Hypothalamus (tissue), 51 donors: ENCODE measurements at regions not wholly inside any gene's neighbourhood (a gene's known extent, or its start where the extent isn't known, plus 50 kb on each side); places are given as distances from the start of the nearest gene placed in this dataset.
"Not testable (repeated sequence)": the region's sequence is repeated elsewhere in the genome, so short reads cannot be mapped to it uniquely, and the experiment has no call there.

Experiments used
- DNase-seq, 51 donors: peaks; one replicate each; lab custom pipeline; 2025; lab: John Stamatoyannopoulos, UW

DNA sequence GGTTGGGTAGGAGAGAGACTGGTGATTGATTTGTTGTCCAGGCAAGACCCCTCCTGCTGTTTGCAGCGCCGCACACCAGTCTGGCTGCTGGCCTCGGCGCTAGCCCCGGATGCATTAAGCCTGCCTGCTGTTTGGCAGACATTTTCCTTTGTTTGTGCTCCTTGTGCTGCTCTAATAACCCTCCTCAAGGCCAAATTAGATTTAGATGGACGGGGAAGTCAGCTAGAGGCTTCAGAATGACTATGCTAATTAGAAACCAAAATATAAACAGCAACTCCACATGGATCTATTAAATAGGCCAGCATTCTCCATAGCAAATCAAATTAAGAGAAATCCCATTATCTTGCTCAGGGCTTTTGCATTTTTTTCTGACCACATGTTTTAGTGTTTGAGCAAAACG is 445.2 kb downstream of the SQOR start:
- DNase-seq, result peak in 8 of 51 donors; percentile 1 to 12 (median 3)

DNA sequence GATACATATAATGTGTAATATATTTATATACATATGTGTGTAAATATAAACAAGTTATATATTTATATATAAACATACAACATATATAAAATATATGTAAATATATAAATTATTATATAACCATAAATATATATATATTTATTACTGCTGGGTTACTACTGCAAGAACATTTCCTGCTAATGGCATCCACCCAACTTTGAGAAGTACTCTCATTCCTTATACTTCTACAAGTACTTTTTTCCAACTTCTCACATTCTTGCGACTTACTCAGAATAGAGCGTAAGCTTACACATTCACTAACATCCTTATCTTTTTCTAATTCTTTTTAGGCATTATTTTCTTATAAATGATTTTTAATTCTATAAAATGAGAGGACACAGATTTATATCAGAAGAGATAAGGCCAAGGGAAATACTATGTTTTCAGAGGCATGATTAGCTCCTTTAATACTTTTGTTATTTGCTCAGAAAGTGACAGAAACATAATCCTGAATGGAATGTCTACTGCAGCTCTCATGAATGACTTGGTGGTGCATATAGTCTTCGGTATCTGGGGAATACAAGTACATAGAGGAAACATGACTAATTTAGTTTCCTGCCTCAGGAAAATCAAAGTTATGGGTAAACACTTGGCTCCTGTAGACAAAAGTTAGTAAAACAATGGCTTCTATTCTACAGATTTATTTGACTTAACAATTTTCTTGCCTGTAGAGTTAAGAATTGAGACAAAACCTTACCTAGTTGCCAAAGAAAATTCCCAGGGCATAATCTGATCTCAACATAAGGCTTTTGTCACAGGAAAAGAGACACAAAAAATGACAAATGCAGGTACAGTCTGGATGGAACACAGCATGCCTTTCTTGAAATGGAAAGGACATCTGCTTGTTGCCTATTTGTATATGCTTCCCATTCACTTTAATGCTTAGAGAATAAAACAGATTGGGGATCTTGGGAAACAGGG is 453.9 kb downstream of the SQOR start:
- DNase-seq, result no peak

DNA sequence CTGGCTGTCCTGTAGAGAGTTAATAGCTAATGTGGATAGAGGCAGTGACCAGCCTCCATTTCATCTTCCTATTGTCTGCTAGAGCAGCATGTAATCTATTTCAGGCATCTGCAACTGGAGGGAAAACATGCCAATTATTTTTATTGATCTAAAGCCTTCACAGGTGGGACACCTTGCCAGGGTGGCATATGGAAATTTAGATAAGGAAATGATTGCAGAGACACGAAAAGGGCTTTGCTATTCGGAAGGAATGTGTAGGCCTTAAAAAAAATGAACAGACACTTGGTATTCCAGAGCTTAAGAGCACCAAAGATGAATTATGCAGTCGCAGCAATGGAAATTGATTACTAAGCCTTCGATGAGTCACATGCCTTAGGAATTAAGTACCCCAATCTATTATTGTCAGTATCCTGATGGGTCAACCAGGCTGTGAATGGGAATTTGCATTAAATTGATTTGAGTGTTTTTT is 454.7 kb downstream of the SQOR start:
- no peak for DNase-seq

DNA sequence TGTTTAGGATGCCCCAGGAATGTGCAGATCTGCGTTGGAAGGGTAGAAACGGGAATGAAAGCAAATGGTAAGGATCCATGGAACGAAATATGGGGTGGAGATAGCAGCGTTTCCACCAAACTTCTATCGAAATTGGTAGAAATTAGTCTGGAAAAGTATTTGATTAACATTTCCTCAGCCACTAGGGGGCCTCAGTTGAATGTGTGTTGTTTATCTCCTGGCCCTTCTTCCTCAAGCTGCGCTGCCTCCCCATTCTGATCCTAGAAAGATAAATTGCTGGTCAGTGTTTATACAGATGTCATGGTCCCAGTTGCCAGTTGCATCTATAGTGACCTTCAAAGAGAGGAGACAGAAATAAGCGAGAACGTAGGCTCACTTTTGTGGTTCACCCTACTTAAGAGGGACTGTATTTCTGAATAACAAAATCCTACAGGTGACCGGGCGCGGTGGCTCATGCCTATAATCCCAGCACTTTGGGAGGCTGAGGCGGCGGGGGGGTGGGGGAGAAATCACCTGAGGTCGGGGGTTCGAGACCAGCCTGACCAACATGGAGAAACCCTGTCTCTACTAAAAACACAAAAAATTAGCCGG is 457.1 kb downstream of the SQOR start:
- DNase-seq, result peak in 5 of 51 donors; percentile 2 to 47 (median 8)

DNA sequence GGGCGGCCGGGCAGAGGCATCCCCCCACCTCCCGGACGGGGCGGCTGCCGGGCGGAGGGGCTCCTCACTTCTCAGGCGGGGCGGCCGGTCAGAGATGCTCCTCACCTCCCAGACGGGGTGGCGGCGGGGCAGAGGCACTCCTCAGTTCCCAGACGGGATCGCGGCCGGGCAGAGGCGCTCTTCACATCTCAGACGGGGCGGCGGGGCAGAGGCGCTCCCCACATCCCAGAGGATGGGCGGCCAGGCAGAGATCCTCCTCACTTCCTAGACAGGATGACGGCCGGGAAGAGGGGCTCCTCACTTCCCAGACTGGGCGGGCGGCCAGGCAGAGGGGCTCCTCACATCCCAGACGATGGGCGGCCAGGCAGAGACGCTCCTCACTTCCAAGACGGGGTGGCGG is 463.2 kb downstream of the SQOR start:
- DNase-seq, result not testable (repeated sequence)

DNA sequence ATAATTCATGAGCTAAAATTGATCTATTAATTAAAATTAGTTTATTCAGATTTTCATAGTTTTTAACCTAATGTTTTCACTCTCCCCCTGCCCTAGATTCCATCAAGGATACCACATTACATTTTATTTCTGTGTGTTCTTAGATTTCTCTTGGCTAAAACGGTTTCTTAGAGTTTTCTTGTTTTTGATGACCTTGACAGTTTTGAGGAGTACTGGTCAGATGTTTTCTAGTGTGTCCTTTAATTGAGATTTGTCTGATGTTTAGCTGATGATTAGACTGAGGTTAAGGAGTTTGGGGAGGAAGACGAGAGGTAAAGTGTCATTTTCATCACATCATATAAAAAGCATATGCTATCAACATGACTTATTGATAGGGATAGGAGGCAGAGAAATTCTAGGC is 475.9 kb downstream of the SQOR start:
- no peak for DNase-seq

DNA sequence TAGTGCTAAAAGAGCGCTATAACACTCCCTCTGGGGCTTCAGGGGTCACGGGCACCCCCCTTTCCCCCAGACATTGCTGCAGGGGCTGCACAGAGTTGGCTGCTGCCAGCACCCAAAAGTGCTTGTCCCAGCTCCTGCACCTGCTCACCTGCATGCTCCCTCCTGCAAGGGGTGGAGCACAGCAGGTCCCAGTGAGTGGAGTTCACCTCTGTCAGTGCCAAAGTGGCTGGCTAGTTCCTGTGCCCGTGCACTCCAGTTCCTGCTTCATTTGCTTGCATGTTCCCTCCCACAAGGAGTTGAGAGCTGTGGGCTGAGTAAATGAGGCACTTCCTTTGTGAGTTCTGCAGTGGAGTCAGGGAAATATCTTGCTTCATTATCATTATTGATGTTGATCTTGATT is 476.9 kb downstream of the SQOR start:
- no peak for DNase-seq

DNA sequence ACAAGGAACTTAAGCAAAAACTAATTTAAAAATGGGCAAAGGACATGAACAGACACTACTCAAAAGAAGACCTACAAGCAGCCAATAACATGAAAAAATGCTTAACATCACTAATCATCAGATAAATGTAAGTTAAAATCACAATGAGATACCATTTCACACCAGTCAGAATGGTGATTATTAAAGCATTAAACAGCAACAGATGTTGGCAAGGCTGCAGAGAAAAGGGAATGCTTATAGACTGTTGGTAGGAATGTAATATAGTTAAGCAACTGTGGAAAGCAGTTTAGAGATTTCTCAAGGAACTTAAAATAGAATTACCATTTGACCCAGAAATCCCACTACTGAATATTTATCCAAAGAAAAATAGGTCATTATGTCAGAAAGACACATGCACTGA is 482.2 kb downstream of the SQOR start:
- DNase-seq, result no peak

DNA sequence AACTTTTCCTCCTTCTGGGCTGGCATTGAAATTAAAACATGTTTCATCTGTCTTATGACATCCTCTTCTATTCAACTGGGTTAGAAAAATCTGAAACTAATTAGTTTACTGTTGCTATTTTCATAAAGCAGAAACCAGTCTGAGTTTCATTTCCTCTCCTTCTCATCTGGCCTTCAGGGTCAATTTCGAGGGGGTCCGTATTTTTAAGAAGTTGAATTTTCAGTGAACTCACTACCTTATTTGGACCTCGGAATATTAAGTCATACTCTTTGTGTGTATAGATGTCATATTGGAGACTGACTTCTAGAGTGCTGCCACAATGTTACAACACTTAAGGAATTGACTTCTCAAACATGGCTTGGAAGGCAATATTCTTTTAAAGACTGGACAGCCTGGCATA is 485.9 kb downstream of the SQOR start:
- no peak for DNase-seq

DNA sequence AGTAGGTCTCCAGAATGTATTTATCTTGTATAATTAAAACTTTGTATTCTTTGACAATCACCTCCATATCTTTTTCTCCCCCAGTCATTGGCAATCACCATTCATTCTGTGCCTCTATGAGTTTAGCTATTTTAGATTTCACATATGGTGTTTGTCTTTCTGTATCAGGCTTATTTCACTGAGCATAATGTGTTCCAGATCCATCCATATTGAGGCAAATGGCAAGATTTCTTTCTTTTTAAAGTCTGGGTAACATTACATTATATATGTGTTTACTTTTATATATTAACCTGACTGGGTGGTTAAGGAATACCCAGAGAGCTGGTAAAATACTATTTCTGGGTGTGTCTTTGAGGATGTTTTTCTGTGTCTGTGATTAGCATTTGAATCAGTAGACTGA is 486.6 kb downstream of the SQOR start:
- DNase-seq, result no peak

DNA sequence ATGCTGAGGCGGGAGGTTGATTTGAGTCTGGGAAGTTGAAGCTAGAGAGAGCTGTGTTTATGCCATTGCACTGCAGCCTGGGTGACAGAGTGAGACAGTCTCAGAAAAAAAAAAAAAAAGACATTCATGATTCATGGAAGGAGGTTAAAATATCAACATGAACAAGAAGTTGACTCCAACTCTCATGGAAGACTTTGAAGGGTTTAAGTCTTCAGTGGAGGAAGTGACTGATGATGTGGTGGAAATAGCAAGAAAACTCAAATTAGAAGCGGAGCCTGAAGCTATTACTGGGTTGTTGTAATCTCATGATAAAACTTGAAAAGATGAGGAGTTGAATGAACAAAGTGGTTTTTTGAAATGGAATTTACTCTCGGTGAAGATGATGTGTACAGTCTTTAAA is 491.8 kb downstream of the SQOR start:
- DNase-seq, result no peak

DNA sequence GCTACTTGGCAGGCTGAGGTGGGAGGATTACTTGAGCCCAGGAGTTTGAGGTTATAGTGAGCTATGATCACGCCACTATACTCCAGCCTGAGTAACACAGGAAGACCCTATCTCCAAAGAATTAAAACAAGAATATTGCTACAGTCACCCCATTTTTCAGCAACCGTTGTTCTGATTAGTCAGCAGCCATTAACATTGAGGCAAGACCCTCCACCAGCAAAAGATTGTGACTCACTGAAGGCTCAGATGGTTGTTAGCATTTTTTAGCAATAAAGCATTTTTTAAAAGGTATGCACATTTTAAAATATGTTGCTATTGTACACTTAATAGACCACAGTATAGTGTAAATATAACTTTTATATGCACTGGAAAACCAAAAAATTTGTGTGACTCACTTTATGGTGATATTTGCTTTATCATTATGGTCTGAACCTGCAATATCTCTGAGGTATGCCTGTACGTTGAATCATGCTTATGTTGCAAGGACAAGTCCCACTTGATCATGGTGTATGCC is 492.6 kb downstream of the SQOR start:
- no peak for DNase-seq

DNA sequence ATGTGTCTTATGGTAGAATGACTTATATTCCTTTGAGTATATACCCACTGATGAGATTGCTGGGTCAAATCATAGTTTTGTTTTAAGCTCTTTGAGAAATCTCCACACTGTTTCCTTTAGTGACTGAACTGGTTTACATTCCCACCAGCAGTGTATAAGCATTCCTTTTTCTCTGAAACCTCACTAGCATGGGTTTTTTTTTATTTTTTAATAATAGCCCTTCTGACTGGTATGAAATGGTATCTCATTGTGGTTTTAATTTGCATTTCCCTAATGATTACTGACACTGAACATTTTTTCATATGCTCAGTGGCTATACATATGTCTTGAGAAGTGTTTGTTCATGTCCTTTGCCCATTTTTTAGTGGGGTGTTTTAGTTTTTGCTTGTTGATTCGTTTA is 494.3 kb downstream of the SQOR start:
- DNase-seq, result no peak

DNA sequence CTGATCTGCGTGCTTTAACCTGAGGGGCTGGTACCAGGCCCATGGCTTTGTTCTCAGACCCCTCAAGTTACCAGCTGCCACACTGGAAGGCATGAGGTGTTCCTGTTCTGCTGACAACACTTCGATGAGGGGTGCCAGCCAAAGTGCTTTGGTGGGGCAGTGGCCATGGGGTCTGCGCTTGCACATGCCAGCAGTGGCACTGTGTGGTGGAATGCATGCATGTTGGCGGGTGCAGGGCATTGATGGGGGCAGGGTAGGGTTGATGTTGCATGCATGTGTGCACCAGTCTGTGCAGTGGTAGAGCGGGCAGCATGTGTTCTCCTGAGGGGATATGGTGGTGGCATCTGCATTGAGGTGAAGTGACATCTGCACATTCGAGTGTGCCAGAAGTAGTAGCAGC is 497.0 kb downstream of the SQOR start:
- DNase-seq, result no peak

DNA sequence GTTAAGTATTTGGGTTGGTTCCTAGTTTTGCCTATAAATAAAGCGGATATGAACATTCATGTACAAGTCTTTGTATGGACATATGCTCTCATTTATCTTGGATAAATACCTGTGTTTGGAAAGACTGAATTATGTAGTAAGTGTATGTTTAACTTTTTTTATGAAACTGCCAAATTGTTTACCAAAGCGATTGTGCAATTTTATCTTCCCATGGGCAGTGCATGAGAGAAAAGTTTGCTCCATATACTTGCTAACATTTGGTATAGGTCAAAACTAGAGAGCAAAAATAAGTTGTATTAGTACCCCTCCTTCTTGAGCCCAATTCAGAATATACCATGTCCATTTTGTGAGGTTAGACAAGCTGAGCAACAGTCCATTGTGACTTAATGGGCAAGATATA is 502.6 kb downstream of the SQOR start:
- DNase-seq, result no peak

DNA sequence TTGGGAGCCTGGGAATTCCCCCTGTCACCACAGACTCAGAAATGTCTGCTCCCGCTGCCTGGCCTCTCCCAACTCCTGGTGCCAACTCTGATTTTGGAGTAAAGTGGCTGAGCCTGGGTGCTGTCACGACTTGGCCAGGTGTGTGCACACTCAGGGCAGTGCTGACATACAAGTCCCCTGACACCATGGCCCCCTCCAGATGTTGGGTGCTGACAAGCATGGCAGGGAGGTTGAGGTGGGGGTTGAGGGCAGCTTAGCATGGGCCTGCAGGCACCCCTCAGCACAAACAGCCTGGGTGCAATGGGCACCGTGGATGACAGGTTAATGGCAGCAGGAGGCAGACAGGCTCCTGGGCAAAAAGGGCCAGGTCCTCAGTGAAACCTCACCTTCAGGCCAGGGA is 511.2 kb downstream of the SQOR start:
- DNase-seq, result no peak

DNA sequence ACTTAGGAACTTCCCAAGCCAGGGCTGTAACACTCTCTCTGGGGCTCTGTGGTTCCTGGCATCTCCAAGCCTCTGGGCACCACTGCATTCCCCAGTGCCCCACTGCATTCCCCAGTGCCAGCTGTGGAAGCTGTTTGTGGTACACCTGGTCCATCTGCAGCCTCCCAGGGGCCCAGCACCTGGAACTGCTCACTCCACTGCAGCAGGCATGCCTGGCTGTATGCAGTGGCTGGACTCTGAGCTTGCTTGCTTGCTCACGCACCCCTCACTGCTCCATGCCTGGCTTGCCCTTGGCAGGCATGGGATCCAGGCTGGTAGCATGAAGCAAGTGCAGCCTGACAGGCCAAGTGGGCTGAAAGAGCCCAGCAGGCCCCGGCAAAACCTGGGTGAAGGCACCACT is 512.1 kb downstream of the SQOR start:
- no peak for DNase-seq

DNA sequence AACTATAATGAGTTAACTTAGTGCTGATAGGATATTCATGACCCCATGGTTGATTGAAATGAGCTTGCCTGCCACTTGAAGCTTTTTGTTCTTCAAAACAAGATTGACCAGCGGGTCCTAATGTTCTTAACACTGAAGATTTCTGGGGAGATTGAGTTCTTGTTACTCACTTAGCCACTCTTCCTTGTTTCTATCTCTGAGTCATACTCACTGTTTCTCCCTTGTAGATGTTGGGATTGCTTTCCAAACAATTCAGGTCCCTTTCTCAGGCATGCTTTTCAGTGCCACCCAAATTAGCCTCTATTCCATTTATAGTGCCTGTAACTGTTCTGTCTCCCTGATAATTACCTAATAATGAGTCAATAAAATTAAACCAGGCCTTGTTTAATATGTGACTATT is 517.0 kb downstream of the SQOR start:
- DNase-seq, result no peak

DNA sequence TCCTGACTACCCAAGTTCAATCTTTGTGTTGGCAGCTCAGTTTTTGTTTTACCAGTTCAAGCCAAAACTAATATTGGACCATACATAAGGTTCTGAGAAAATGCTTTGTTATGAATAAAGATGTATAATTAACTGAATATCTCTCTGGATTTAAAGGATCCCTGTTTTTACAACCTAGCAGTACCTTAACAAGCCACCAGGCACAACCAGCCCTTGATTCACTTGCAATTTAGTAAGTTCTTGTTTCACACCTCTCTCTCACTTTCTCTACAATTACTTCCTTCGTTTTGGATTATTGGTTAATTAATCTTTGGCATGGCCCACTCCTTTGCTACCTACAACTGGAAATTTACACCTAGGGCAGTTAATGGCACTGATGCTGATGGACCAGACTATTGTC is 531.9 kb downstream of the SQOR start:
- no peak for DNase-seq

DNA sequence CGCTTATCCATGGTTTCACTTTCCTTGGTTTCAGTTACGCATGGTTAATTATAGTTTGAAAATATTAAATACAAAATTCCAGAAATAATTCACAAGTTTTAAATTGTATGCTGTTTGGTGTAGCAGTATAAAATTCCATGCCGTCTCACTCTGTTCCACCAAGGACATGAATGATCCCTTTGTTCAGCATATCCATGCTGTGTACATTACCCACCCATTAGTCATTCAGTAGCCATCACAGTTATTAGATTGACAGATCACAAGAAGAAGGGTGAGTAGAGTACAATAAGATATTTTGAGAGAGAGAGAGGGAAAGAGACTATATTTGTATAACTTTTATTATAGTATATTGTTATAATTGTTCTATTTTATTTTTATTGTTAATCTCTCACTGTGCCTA is 535.5 kb downstream of the SQOR start:
- no peak for DNase-seq

DNA sequence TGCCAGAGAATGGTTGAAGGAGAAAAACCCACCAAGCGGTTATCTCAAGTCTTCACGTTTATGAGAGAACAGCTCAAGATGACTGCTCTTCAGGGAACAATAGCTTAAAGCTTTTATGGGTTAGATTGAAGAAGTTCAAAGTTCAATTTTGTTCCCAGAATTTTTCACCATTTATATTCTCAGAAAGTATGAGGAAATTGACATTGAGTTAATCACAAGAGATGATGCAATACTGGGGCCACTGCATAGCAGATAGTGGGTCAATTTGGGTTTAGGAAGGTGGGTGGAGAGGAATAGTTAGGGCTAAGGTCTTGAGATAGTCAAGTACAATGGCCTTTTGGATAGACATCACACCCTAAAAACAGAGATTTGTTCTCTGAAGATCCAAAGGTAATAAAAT is 539.3 kb downstream of the SQOR start:
- no peak for DNase-seq

DNA sequence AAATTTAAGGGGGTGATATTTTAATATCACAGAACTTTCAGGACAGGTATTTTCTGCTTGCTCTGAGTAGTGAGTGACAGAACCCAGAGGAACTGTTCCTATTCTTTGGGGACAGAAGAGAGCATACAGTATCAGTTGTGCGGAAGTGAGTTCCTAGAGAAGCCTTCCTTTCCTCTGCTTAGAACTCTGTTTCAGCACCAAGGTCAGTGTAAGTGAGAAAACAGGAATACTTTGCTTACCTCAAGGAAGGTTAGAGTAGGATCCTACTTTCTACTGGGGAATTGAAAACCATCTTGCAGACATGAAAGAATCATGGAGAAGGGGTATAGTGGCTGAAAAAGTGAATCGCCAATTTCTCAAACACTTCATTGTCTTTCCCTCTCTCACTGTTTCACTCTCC is 542.4 kb downstream of the SQOR start:
- DNase-seq, result no peak
